ENCODE measurements at regions not wholly inside any gene's neighbourhood (a gene's known extent, or its start where the extent isn't known, plus 50 kb on each side); places are given as distances from the start of the nearest gene placed in this dataset.

DNA sequence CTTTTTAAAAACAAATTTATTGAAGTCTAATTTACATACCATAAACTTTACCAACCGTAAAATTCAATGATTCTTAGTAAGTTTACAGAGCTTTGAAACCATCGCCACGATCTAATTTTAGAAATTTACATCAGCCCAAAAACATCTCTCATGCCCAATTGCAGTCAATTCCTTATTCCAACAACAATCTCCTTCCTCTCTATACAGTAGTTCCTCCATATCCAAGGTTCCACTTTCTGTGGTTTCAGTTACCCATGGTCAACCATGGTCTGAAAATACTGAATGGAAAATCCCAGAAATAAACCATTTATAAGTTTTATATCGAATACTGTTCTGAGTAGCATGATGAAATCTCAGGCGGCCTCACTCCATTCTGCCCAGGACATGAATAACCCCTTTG lies 183.4 kb upstream of the ADCY1 start:
- Histone ChIP-seq H3K18ac (ENCODE audit: low read depth, low read length) (no peak overlapping the region), H3K27ac (ENCODE audit: insufficient read depth, low read length) (no peak overlapping the region), H3K9me3 (ENCODE audit: control insufficient read depth, insufficient read depth, low read length) (no peaks in the 10 kb centered on the region), H3K4me1 (ENCODE audit: control insufficient read depth, insufficient read depth, low read length) (no peaks in the 10 kb centered on the region), H3K27me3 (ENCODE audit: control insufficient read depth, insufficient read depth, low read length) (no peaks in the 10 kb centered on the region), H3K9ac (ENCODE audit: low read depth, low read length) (no peak overlapping the region), H4K8ac (ENCODE audit: low read depth in 2 of 2, low read length in 2 of 2) (no peak overlapping the region), H4K91ac (ENCODE audit: insufficient read depth, low read depth, low read length) (no peak overlapping the region), H2AK9ac (replicated peaks; ENCODE audit: low read depth, low read length, poor library complexity) (no peak overlapping the region), H3K4ac (ENCODE audit: low read depth, low read length) (no peak overlapping the region), H2AK5ac (ENCODE audit: low read depth, low read length) (no peak overlapping the region), H4K20me1 (ENCODE audit: insufficient read depth, low read length) (no peaks in the 10 kb centered on the region), H3K14ac (replicated peaks; ENCODE audit: low read depth, low read length) (no peak overlapping the region), H3K4me3 (ENCODE audit: insufficient read depth, low read depth, low read length) (no peak overlapping the region), H3K79me1 (ENCODE audit: low read depth in 1 of 2, low read length in 2 of 2) (no peaks in the 10 kb centered on the region), H2BK120ac (ENCODE audit: low read depth, low read length) (no peak overlapping the region), H2AFZ (replicated peaks; ENCODE audit: low read length, poor library complexity) (no peak overlapping the region), H2BK20ac (ENCODE audit: low read depth, low read length) (no peak overlapping the region), H2BK15ac (ENCODE audit: low read depth, low read length) (no peak overlapping the region), H2BK5ac (ENCODE audit: low read depth, low read length, poor library complexity, severe bottlenecking) (no peak overlapping the region), H3K4me2 (ENCODE audit: low read depth, low read length) (no peak overlapping the region), H3K56ac (ENCODE audit: extremely low read depth, insufficient read depth, low read length) (no peak overlapping the region), H3K36me3 (ENCODE audit: control insufficient read depth, insufficient read depth, low read length) (no peaks in the 10 kb centered on the region), H4K5ac (ENCODE audit: low read depth, low read length) (no peak overlapping the region), H3K9me1 (ENCODE audit: insufficient read depth, low read length) (no peaks in the 10 kb centered on the region), H3K23ac (ENCODE audit: low read depth, low read length) (no peak overlapping the region)
- dilution Hi-C loops (cut with HindIII; ENCODE audit: low sequenced_read_pairs, unreplicated experiment) (no loop called here), in situ Hi-C loops (cut with MboI; ENCODE audit: low sequenced_read_pairs) (no loop called here), intact Hi-C loops (cut with micrococcal nuclease) (no loop called here)
- BruUV-seq (replicated peaks), result no TSS peak
- CTCF ChIA-PET, result no interaction called here
- POLR2A ChIA-PET (ENCODE audit: unreplicated experiment), result no interaction called here
- TF ChIP-seq MAFK (IDR thresholded peaks at IDR 0.05; ENCODE audit: low read depth, low read length) (no peak), NFE2L2 (IDR thresholded peaks at IDR 0.05; ENCODE audit: low read depth, low read length) (no peak), RCOR1 (IDR thresholded peaks at IDR 0.05; ENCODE audit: insufficient replicate concordance, low read length) (no peak), RAD21 (IDR thresholded peaks at IDR 0.05; ENCODE audit: low read length) (no peak), FOS (IDR thresholded peaks at IDR 0.05; ENCODE audit: low read depth, low read length) (no peak), CEBPB (IDR thresholded peaks at IDR 0.05; ENCODE audit: low read depth, low read length) (no peak), RFX5 (IDR thresholded peaks at IDR 0.05; ENCODE audit: low read depth, low read length) (no peak), POLR2A (IDR thresholded peaks at IDR 0.05; ENCODE audit: low read depth, low read length) (no peak), SMC3 (IDR thresholded peaks at IDR 0.05; ENCODE audit: low read depth, low read length) (no peak), MAZ (IDR thresholded peaks at IDR 0.05; ENCODE audit: borderline replicate concordance, low read depth, low read length) (no peak), CHD1 (IDR thresholded peaks at IDR 0.05; ENCODE audit: low read depth, low read length) (no peak), MXI1 (IDR thresholded peaks at IDR 0.05; ENCODE audit: borderline replicate concordance, low read depth, low read length) (no peak), BHLHE40 (IDR thresholded peaks at IDR 0.05; ENCODE audit: low read depth, low read length) (no peak)
- TF ChIP-seq, protein P1, sequence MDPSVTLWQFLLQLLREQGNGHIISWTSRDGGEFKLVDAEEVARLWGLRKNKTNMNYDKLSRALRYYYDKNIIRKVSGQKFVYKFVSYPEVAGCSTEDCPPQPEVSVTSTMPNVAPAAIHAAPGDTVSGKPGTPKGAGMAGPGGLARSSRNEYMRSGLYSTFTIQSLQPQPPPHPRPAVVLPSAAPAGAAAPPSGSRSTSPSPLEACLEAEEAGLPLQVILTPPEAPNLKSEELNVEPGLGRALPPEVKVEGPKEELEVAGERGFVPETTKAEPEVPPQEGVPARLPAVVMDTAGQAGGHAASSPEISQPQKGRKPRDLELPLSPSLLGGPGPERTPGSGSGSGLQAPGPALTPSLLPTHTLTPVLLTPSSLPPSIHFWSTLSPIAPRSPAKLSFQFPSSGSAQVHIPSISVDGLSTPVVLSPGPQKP (IDR thresholded peaks at IDR 0.05; ENCODE audit: borderline replicate concordance, low read depth, low read length), result no peak
- TF ChIP-seq, protein P2, sequence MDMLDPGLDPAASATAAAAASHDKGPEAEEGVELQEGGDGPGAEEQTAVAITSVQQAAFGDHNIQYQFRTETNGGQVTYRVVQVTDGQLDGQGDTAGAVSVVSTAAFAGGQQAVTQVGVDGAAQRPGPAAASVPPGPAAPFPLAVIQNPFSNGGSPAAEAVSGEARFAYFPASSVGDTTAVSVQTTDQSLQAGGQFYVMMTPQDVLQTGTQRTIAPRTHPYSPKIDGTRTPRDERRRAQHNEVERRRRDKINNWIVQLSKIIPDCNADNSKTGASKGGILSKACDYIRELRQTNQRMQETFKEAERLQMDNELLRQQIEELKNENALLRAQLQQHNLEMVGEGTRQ (IDR thresholded peaks at IDR 0.05; ENCODE audit: low read depth, low read length), result no peak
- TF ChIP-seq, protein P3, sequence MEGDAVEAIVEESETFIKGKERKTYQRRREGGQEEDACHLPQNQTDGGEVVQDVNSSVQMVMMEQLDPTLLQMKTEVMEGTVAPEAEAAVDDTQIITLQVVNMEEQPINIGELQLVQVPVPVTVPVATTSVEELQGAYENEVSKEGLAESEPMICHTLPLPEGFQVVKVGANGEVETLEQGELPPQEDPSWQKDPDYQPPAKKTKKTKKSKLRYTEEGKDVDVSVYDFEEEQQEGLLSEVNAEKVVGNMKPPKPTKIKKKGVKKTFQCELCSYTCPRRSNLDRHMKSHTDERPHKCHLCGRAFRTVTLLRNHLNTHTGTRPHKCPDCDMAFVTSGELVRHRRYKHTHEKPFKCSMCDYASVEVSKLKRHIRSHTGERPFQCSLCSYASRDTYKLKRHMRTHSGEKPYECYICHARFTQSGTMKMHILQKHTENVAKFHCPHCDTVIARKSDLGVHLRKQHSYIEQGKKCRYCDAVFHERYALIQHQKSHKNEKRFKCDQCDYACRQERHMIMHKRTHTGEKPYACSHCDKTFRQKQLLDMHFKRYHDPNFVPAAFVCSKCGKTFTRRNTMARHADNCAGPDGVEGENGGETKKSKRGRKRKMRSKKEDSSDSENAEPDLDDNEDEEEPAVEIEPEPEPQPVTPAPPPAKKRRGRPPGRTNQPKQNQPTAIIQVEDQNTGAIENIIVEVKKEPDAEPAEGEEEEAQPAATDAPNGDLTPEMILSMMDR (conservative IDR thresholded peaks at IDR 0.05; ENCODE audit: low read depth, low read length), result no peak
- ATAC-seq (ENCODE audit: low read depth), result no peak
- no peak for DNase-seq
- 67% methylated on average over 3 of the region's 5 CpGs; no CpG with 5 or more reads in 1 of the 2 experiments for WGBS, 2 experiments (ENCODE audit: extremely low coverage in 2 of 2, insufficient read length in 1 of 2)
